ENCODE measurements at regions not wholly inside any gene's neighbourhood (a gene's known extent, or its start where the extent isn't known, plus 50 kb on each side); places are given as distances from the start of the nearest gene placed in this dataset.
A peak's percentile ranks its signal among the peaks of the same experiment; 100 is the strongest.

GRCh38 chr6:76814496-76815458 is 648.5 kb downstream of the HTR1B start:
- H3K27me3 ChIP-seq (replicated peaks; ENCODE audit: insufficient read depth): no peaks in the 10 kb centered on the region
- DNase-seq (ENCODE audit: low spot score) (no peak), ATAC-seq (ENCODE audit: insufficient number of reproducible peaks, low FRiP score, low read depth) (peak; percentile 37)
- H3K9me3 ChIP-seq: peaks cover 3% of the 10 kb centered on the region
- peak overlapping the region; percentile 7 for H3K4me3 ChIP-seq
- H3K4me1 ChIP-seq (ENCODE audit: control insufficient read depth in 1 of 2, low read depth in 2 of 2): peaks cover 9 to 13% of the 10 kb centered on the region in 2 donors
- H3K36me3 ChIP-seq: no peaks in the 10 kb centered on the region
- TF ChIP-seq CTCF (IDR thresholded peaks at IDR 0.05): no peak
- peak overlapping the region in 1 of 2 donors; percentile 48 for H3K27ac ChIP-seq

- no peak for TF ChIP-seq CTCF (IDR thresholded peaks at IDR 0.05)
- DNase-seq (ENCODE audit: low spot score) (no peak), ATAC-seq (ENCODE audit: insufficient number of reproducible peaks, low FRiP score, low read depth) (no peak)
- peaks cover 5 to 10% of the 10 kb centered on the region in 2 donors for H3K4me1 ChIP-seq (ENCODE audit: control insufficient read depth in 1 of 2, low read depth in 2 of 2)
- H3K27ac ChIP-seq: no peak overlapping the region
- H3K27me3 ChIP-seq (replicated peaks; ENCODE audit: insufficient read depth): no peaks in the 10 kb centered on the region
- no peak overlapping the region for H3K4me3 ChIP-seq
- no peaks in the 10 kb centered on the region for H3K36me3 ChIP-seq
- peaks cover 3% of the 10 kb centered on the region for H3K9me3 ChIP-seq
Measured at GRCh38 chr6:76810286-76810685, 653.0 kb downstream of the HTR1B start.

- Histone ChIP-seq H3K27me3 (replicated peaks; ENCODE audit: insufficient read depth) (no peaks in the 10 kb centered on the region), H3K9me3 (no peaks in the 10 kb centered on the region), H3K4me3 (no peak overlapping the region), H3K27ac (no peak overlapping the region), H3K4me1 (ENCODE audit: control insufficient read depth in 1 of 2, low read depth in 2 of 2) (no peaks in the 10 kb centered on the region), H3K36me3 (no peaks in the 10 kb centered on the region)
- ATAC-seq (ENCODE audit: insufficient number of reproducible peaks, low FRiP score, low read depth) (no peak), DNase-seq (ENCODE audit: low spot score) (no peak)
- no peak for TF ChIP-seq CTCF (IDR thresholded peaks at IDR 0.05)
Measured at GRCh38 chr6:76803038-76803580, 660.2 kb downstream of the HTR1B start.

GRCh38 chr6:76792394-76792793 is 670.9 kb downstream of the HTR1B start:
- no peaks in the 10 kb centered on the region for H3K9me3 ChIP-seq
- no peaks in the 10 kb centered on the region for H3K4me1 ChIP-seq (ENCODE audit: control insufficient read depth in 1 of 2, low read depth in 2 of 2)
- no peak overlapping the region for H3K27ac ChIP-seq
- no peaks in the 10 kb centered on the region for H3K36me3 ChIP-seq
- no peaks in the 10 kb centered on the region for H3K27me3 ChIP-seq (replicated peaks; ENCODE audit: insufficient read depth)
- no peak overlapping the region for H3K4me3 ChIP-seq
- TF ChIP-seq CTCF (IDR thresholded peaks at IDR 0.05): no peak
- DNase-seq (ENCODE audit: low spot score) (no peak), ATAC-seq (ENCODE audit: insufficient number of reproducible peaks, low FRiP score, low read depth) (no peak)

GRCh38 chr6:76790881-76791280 is 672.4 kb downstream of the HTR1B start:
- DNase-seq (ENCODE audit: low spot score) (no peak), ATAC-seq (ENCODE audit: insufficient number of reproducible peaks, low FRiP score, low read depth) (no peak)
- Histone ChIP-seq H3K27ac (no peak overlapping the region), H3K9me3 (no peaks in the 10 kb centered on the region), H3K4me1 (ENCODE audit: control insufficient read depth in 1 of 2, low read depth in 2 of 2) (no peaks in the 10 kb centered on the region), H3K36me3 (no peaks in the 10 kb centered on the region), H3K27me3 (replicated peaks; ENCODE audit: insufficient read depth) (no peaks in the 10 kb centered on the region), H3K4me3 (no peak overlapping the region)
- no peak for TF ChIP-seq CTCF (IDR thresholded peaks at IDR 0.05)

Data from thoracic aorta (tissue), 2 donors.